K562 (cell line): ENCODE measurements at regions not wholly inside any gene's neighbourhood (a gene's known extent, or its start where the extent isn't known, plus 50 kb on each side); places are given as distances from the start of the nearest gene placed in this dataset.

Experiments used
- E2F5 ChIP-seq: sonication (generic); formaldehyde crosslinking; IDR thresholded peaks from 2 replicates; pipeline ENCODE4 v1.8.0; 2022; ENCODE audit warnings: mild to moderate bottlenecking, missing genetic modification reagents
- FOXO4 ChIP-seq: fragments of 450-650 bp; formaldehyde crosslinking; IDR thresholded peaks from 2 replicates; pipeline ENCODE4 v1.4.0; 2020; ENCODE audit warnings: mild to moderate bottlenecking, moderate library complexity
- NFYB ChIP-seq: IDR thresholded peaks from 2 replicates; pipeline ENCODE4 v1.6.1; 2011; ENCODE audit warnings: mild to moderate bottlenecking, moderate library complexity; ENCODE audit not compliant: insufficient read length; ENCODE audit errors: extremely low read depth

GRCh38 chr13:44165221-44165888 lies 208.3 kb upstream of the SERP2 start:
- TF ChIP-seq NFYB (no peak), E2F5 (CRISPR knock-in tag) (no peak), FOXO4 (CRISPR knock-in tag) (no peak)
